ENCODE measurements at regions not wholly inside any gene's neighbourhood (a gene's known extent, or its start where the extent isn't known, plus 50 kb on each side); places are given as distances from the start of the nearest gene placed in this dataset.

DNA sequence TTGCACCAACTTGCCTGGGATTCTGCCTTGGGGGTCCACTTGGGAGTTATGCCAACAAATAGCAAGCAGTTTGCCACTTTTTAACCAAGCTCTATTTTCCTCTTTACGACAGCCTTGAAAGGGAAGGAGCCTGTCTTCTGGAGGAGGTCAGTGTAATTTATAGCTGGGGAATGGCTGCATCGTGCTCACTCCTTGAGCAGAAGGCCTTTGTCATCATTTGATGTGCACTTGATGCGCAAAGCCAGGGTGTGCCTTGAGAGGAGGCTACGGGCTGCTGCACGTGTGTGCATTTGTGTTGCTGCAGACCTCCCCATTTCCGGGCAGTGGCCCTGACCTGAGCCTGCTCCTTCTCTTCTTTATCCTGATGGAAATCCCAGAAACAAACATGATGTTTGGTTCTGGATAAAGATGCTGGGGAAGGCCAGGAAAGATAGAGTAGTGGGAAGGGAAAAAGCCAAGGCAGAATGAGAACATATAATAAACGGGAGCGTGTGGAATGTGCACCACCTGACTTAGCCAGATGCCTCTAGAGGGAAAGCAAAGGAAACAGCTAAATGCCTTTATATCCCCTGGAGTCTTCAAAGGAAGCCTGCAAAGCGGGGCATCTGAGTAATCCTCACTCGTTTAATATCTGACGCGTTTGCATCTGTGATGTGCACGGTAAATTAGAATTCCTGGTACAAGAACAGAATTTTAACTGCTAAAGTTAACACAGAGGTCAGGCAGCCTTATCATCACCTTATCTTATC is 68.3 kb upstream of the ZNF521 start:
- TF ChIP-seq NFE2L2 (conservative IDR thresholded peaks at IDR 0.05; ENCODE audit: low read length) (no peak), JUN (IDR thresholded peaks at IDR 0.05) (no peak), RFX5 (IDR thresholded peaks at IDR 0.05) (no peak), ZFP36 (IDR thresholded peaks at IDR 0.05; ENCODE audit: borderline replicate concordance, partially characterized antibody) (no peak), POLR2A (IDR thresholded peaks at IDR 0.05; ENCODE audit: low read length) (no peak), REST (IDR thresholded peaks at IDR 0.05) (no peak), CHD4 (IDR thresholded peaks at IDR 0.05; ENCODE audit: borderline replicate concordance) (no peak), FOSL2 (IDR thresholded peaks at IDR 0.05) (no peak), FOSL2 (CRISPR knock-in tag; IDR thresholded peaks at IDR 0.05) (no peak), BHLHE40 (IDR thresholded peaks at IDR 0.05; ENCODE audit: low read depth, low read length) (no peak), CTCF (IDR thresholded peaks at IDR 0.05) (no peak), MAX (IDR thresholded peaks at IDR 0.05) (no peak)
- TF ChIP-seq, protein P1, sequence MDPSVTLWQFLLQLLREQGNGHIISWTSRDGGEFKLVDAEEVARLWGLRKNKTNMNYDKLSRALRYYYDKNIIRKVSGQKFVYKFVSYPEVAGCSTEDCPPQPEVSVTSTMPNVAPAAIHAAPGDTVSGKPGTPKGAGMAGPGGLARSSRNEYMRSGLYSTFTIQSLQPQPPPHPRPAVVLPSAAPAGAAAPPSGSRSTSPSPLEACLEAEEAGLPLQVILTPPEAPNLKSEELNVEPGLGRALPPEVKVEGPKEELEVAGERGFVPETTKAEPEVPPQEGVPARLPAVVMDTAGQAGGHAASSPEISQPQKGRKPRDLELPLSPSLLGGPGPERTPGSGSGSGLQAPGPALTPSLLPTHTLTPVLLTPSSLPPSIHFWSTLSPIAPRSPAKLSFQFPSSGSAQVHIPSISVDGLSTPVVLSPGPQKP (IDR thresholded peaks at IDR 0.05; ENCODE audit: low read depth, low read length) = no peak

All from A549 (cell line).